ENCODE measurements at regions not wholly inside any gene's neighbourhood (a gene's known extent, or its start where the extent isn't known, plus 50 kb on each side); places are given as distances from the start of the nearest gene placed in this dataset.

GRCh38 chr1:83763361-83764095 lies 235.4 kb downstream of the TTLL7 start:
- no peak for TF ChIP-seq CTCF (IDR thresholded peaks at IDR 0.05)
- no peak for TF ChIP-seq POLR2A (IDR thresholded peaks at IDR 0.05)

Data from upper lobe of left lung (tissue), 4 donors.